HepG2 (cell line): ENCODE measurements at regions not wholly inside any gene's neighbourhood (a gene's known extent, or its start where the extent isn't known, plus 50 kb on each side); places are given as distances from the start of the nearest gene placed in this dataset.

Experiments used
- MXI1 ChIP-seq: IDR thresholded peaks from 3 replicates; pipeline ENCODE4 v1.6.1; 2012; ENCODE audit warnings: low read depth, low read length, inconsistent platforms, borderline replicate concordance
- ZNF232 ChIP-seq: sonication (generic); formaldehyde crosslinking; IDR thresholded peaks from 2 replicates; pipeline ENCODE4 v1.4.0; 2020; ENCODE audit warnings: missing genetic modification reagents, borderline replicate concordance

- TF ChIP-seq ZNF232 (CRISPR knock-in tag): no peak
- TF ChIP-seq MXI1: no peak
Observed at GRCh38 chr13:90723381-90723780, 624.1 kb upstream of the MIR17HG start.
